Central memory CD8-positive, alpha-beta T cell (primary cell): ENCODE measurements at regions not wholly inside any gene's neighbourhood (a gene's known extent, or its start where the extent isn't known, plus 50 kb on each side); places are given as distances from the start of the nearest gene placed in this dataset.
"Not testable (repeated sequence)": the region's sequence is repeated elsewhere in the genome, so short reads cannot be mapped to it uniquely, and the experiment has no call there.

Source experiments
- ATAC-seq: fragments of 150-1000 bp; cut with Tn5 transposase; replicated peaks from 2 replicates; pipeline ENCODE4 v1.10.0; 2022; ENCODE audit warnings: mild to moderate bottlenecking, moderate FRiP score, moderate number of reproducible peaks; ENCODE audit not compliant: poor library complexity, severe bottlenecking; ENCODE audit errors: extremely low read depth
- DNase-seq, 2 donors: peaks; one replicate each; pipeline ENCODE4 v3.0.0; 2021; ENCODE audit warnings: low spot score in 2 of 2
- H3K27ac Mint-ChIP-seq: one replicate; pipeline ENCODE4 v1.8.0; 2022; ENCODE audit warnings: low read depth, mild to moderate bottlenecking, moderate library complexity, mixed read lengths
- H3K27me3 Mint-ChIP-seq: one replicate; pipeline ENCODE4 v1.8.0; 2022; ENCODE audit warnings: mixed read lengths
- H3K36me3 Mint-ChIP-seq: one replicate; pipeline ENCODE4 v1.8.0; 2022; ENCODE audit warnings: mild to moderate bottlenecking, moderate library complexity, mixed read lengths; ENCODE audit not compliant: insufficient read depth
- H3K4me1 Mint-ChIP-seq: one replicate; pipeline ENCODE4 v1.8.0; 2022; ENCODE audit warnings: mixed read lengths
- H3K4me3 Mint-ChIP-seq: one replicate; pipeline ENCODE4 v1.8.0; 2022; ENCODE audit warnings: mild to moderate bottlenecking, moderate library complexity, mixed read lengths
- H3K9me3 Mint-ChIP-seq: one replicate; pipeline ENCODE4 v1.8.0; 2022; ENCODE audit warnings: mixed read lengths

DNA sequence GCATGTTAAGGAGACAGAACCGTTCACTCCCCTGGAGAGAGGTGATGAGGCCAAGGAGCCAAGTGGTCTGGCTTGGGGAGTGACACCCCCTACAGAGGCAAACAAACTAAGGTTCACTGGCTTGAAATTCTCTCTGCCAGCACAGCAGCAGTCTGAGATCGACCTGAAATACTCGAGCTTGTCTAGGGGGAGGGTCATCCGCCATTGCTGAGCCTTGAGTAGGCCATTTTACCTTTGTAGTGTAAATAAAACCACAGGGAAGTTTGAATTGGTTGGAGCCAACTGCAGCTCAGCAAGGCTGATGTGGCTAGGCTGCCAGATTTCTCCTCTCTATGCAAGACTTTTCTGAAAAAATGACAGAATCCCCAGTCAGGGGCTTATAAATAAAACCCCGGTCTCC, 52.9 kb downstream of the CDY2B start:
- H3K4me3 Mint-ChIP-seq, ATAC-seq, DNase-seq, H3K36me3 Mint-ChIP-seq, H3K4me1 Mint-ChIP-seq, H3K9me3 Mint-ChIP-seq, H3K27ac Mint-ChIP-seq, H3K27me3 Mint-ChIP-seq: not testable (repeated sequence)

DNA sequence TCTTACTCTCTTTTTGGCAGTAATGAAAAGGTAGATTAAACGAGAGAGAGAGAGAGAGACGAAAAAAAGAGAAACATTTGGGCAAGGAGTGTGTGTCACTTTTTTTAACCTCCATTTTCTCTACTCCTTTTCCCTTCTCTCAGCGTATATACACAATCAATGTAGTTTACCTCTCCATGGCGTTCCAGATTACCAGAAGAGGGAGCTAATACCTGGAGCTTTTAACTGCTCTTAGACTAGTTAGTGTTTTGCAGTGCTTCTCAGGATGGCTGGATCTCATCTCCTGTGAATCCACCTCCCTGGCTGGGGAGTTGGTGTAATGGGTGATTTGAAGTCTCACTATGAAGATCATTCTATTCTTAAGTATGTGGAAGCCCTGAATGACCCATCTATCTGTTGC, 60.3 kb downstream of the CDY2B start:
- not testable (repeated sequence) for H3K9me3 Mint-ChIP-seq, H3K27me3 Mint-ChIP-seq, H3K27ac Mint-ChIP-seq, DNase-seq, ATAC-seq, H3K4me1 Mint-ChIP-seq, H3K36me3 Mint-ChIP-seq, H3K4me3 Mint-ChIP-seq

GRCh38 chrY:17819025-17819646, 60.9 kb downstream of the CDY2B start:
- not testable (repeated sequence) for H3K36me3 Mint-ChIP-seq, ATAC-seq, H3K4me1 Mint-ChIP-seq

DNA sequence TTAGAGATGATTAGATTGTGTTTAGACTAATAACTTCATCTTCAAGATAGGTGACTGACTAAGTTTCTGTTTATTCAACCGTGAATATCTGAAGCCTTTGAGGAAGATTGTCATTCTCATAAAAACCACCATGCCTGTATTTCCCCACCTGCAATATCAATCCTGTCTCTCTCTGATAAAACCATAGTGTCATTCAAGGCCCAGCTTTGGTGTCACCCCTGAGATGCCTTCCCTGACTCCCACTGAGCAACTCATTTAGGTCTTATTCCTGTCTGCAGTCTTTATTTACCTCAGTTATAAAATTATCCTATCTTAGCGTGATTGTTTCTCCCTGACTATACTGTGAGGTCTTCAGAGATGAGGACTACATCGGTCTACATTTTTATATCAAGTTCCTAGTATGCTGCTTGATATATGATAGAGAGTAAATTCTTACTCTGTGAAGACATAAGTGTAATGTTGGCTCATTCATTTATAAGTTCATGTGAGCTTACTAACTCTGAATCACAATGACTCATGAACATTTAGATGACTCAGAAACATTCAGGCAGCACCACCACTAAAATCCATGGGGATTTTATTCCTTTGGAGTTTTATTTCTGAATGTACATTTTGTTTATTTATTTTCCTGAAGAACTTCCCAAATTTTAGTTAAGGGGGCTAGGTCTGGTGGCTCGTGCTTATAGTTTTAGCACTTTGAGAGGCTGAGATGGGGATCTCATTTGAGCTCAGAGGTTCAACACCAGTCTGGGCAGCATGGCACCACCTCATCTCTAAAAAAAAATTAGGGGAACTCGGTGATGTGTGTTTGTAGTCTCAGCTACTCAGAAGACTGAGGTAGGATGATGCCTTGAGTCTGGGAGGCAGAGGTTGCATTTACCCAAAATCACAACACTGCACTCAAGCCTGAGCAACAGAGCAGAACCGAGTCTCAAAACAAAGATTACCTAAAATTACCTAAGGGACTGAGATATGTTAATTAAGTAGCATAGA, 62.6 kb downstream of the CDY2B start:
- ATAC-seq, H3K27me3 Mint-ChIP-seq, H3K36me3 Mint-ChIP-seq, H3K27ac Mint-ChIP-seq, H3K9me3 Mint-ChIP-seq, DNase-seq, H3K4me3 Mint-ChIP-seq, H3K4me1 Mint-ChIP-seq: not testable (repeated sequence)

More at GRCh38 chrY:17819025-17819646, 60.9 kb downstream of the CDY2B start:
- H3K4me3 Mint-ChIP-seq, DNase-seq, H3K27ac Mint-ChIP-seq, H3K27me3 Mint-ChIP-seq, H3K9me3 Mint-ChIP-seq: not testable (repeated sequence)

- not testable (repeated sequence) for H3K4me1 Mint-ChIP-seq, DNase-seq, H3K27ac Mint-ChIP-seq, H3K36me3 Mint-ChIP-seq, H3K27me3 Mint-ChIP-seq, H3K9me3 Mint-ChIP-seq, ATAC-seq, H3K4me3 Mint-ChIP-seq
Observed at GRCh38 chrY:17812664-17813063, 67.4 kb downstream of the CDY2B start.

DNA sequence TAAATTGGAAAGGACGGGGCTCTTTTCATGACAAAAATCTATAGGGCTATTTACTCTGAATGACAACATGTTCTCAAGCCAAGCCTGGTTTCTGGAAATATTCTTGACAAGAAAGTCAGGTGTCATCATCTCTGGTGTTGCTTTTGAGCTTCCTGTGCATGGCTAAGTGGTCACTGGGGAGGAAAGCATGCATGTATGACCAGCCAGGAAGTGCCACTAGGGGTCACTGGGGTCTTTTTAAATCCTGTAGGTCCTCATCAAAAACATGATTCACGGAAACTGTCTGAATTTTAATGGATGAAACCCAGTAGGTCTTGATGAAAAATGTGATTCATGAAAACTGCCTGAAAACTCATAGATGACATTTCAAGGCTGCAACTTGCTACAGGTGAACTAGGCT, 80.1 kb downstream of the CDY2B start:
- not testable (repeated sequence) for H3K4me3 Mint-ChIP-seq, ATAC-seq, H3K27ac Mint-ChIP-seq, H3K9me3 Mint-ChIP-seq, H3K36me3 Mint-ChIP-seq, DNase-seq, H3K4me1 Mint-ChIP-seq, H3K27me3 Mint-ChIP-seq

- H3K4me1 Mint-ChIP-seq, DNase-seq, H3K4me3 Mint-ChIP-seq, H3K36me3 Mint-ChIP-seq, H3K27ac Mint-ChIP-seq, H3K9me3 Mint-ChIP-seq, H3K27me3 Mint-ChIP-seq, ATAC-seq: not testable (repeated sequence)
Observed at GRCh38 chrY:17787214-17787613, 92.8 kb downstream of the CDY2B start.

DNA sequence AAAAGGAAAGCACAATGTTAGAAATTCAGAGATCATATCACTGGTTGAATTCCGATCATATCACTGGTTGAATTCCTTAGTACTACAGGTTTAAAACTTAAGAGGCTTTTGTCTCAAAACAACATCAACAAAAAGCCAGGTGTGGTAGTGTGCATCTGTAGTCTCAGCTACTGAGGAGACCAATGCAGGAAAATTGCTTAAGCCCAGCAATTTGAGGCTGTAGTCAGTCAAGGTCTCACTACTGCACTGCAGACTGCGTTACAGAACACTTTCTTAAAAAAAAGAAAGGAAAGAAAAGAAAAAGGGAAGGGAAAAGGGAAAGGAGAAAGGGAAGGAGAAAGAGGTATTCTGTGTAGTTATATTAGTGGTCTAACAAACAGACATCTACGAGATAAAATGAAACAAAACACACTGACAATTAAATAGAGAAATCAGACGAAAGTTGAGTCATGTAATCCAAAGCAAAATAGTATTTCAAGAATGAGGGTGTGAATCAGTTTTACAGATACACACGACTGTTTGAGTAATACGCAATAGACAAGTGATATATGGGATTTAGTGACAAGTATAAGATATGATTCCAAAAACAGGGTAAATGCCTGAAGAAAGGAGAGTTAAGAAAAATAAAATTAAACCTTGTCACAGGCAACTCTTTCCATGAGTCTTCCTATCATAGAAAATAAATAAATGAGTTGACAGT, 113.9 kb downstream of the CDY2B start:
- not testable (repeated sequence) for H3K4me3 Mint-ChIP-seq, H3K36me3 Mint-ChIP-seq, ATAC-seq, DNase-seq, H3K9me3 Mint-ChIP-seq, H3K4me1 Mint-ChIP-seq, H3K27ac Mint-ChIP-seq, H3K27me3 Mint-ChIP-seq

DNA sequence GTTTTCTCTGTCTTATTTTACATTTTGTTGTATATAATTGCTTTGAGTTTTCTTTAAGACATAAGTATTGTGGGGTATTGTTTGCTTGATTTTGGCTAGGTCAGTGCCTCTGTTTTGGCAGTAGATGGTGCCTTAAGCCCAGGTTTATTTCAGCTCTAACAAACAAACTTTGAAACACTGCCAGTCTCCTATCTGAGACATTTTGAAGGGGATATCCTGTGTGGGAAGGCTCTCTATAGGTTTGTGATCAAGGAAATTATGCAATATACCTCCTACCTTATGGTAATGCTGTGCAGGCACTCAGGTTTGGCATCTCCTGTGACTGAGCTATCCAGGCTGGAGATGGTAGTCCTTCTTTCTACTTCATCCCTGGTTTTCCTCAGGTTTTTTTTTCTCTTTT, 120.8 kb downstream of the CDY2B start:
- not testable (repeated sequence) for H3K9me3 Mint-ChIP-seq, H3K4me3 Mint-ChIP-seq, H3K4me1 Mint-ChIP-seq, H3K27ac Mint-ChIP-seq, H3K36me3 Mint-ChIP-seq, H3K27me3 Mint-ChIP-seq, DNase-seq
- peak; percentile 22 for ATAC-seq

DNA sequence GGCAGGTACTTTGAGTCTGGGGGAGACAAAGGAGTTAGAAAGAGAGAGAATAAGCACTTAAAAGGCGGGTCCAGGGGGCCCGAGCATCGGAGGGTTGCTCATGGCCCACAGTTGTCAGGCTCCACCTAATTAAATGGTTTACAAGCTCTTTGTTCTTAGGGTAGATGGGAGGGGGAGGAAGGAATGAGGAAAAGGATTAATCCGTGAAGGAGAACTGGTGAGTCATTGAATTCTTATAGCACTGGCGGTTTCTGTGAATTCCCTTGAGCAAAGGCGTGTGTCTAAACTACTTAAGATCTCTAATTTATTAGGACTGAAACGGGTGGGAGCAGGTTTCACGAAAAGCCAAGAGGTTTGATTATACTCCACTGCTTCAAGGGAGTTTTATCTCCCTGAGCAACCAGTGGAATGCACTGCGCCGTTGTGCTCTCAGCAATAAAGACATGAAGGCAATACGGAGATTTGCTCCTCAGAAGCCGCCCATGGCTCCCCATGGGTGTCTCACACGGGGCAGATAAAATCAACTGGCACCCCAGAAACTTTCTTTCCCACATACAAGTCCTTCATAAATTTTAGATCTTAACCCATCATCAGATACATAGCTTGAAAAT, 127.0 kb downstream of the CDY2B start:
- H3K27ac Mint-ChIP-seq, H3K4me3 Mint-ChIP-seq, H3K9me3 Mint-ChIP-seq, H3K4me1 Mint-ChIP-seq, DNase-seq, H3K27me3 Mint-ChIP-seq, ATAC-seq, H3K36me3 Mint-ChIP-seq: not testable (repeated sequence)

GRCh38 chrY:17739852-17740251, 140.2 kb downstream of the CDY2B start:
- H3K36me3 Mint-ChIP-seq, H3K27ac Mint-ChIP-seq: not testable (repeated sequence)

GRCh38 chrY:17729474-17729873, 150.5 kb downstream of the CDY2B start:
- not testable (repeated sequence) for H3K4me1 Mint-ChIP-seq, DNase-seq, H3K9me3 Mint-ChIP-seq, H3K27me3 Mint-ChIP-seq, H3K4me3 Mint-ChIP-seq, H3K27ac Mint-ChIP-seq, H3K36me3 Mint-ChIP-seq
- peak; percentile 69 for ATAC-seq

More at GRCh38 chrY:17739852-17740251, 140.2 kb downstream of the CDY2B start:
- not testable (repeated sequence) for H3K27me3 Mint-ChIP-seq, H3K4me3 Mint-ChIP-seq, H3K4me1 Mint-ChIP-seq, H3K9me3 Mint-ChIP-seq, DNase-seq, ATAC-seq
